CD4-positive, alpha-beta T cell treated with Interleukin-4 for 1 hour (primary cell): ENCODE measurements at regions not wholly inside any gene's neighbourhood (a gene's known extent, or its start where the extent isn't known, plus 50 kb on each side); places are given as distances from the start of the nearest gene placed in this dataset.

Experiments used
- DNase-seq, 2 donors: peaks; one replicate each; pipeline ENCODE4 v3.0.0-alpha.2; 2020 to 2022

DNA sequence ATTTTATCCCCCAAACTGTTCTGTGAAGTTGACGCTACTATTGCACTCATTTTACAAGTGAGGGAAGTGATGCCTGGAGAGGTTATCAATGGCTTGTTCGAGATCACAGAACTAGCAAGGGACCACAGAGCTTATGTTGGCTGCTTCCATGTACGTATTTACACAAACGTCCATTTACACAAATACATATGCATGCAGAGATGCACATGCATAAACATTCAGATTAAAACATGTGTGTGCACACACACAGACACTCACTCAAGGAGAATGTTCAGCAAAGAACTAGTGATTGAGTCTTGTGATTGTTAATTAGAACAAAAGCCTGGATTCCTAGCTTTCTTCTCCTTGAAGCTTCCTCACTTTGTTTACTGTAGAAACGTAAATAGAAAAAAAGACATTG, 321.5 kb upstream of the CHD6 start:
- DNase-seq = no peak

DNA sequence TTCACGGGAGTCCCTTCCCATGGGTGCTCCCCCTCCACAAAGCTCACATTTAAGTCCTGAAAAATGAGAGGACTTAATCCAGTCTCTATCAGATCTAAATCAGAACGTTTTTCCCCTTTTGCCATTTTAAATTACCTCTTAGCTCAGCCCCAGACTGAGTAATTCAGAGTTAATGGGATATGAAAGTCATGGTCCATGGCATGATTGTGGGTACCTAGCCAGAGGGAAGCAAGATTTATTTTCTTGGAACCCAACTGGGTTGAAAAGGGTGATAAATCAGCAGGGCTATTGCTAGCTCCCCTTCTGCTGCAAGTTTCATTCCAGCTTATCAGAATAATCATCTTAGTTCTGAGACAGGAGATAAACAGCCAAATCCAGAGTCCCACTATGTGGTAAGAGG, 320.2 kb upstream of the CHD6 start:
- no peak for DNase-seq

DNA sequence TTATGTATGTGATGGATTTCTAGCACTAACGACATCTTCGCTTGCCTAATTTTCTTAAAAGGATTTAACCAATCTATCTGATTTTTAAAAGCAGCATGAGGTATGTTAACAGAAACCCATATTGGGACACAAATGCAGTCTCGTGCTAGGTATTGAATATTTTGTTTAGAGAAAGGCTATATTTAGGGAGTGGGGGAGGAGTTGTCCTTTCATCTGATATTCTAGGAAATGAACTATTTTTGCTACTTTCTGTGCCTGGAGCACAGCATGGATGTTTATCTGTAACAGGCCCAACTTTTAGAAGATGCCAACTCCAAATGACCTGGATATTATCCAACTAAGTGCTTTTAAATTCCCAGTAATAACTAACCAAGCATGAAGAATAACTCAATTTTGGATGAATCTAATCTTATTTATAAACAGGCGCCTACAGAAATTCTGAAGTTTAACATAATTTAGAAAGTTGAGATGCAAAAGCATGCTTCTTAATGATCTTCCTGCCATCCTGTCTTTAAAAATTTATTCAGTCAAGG, 317.1 kb upstream of the CHD6 start:
- no peak for DNase-seq

DNA sequence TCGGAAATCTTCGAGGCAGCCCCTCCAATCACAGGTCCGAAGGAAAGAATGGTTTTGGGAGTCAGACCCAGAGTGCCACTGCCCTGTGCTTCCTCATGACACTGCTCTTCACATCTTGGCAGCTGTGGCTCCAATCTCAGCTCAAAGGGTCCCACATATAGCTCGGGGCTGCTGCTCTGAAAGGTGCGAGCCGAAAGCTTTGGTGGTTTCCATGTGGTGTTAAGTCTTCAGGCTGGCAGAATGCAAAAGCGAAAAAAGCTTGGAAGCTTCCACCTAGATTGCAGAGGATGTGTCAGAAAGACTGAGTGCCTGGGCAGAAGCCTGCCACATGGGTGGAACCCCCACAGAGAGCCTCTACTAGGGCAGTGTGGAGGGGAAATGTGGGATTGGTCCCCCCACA, 314.3 kb upstream of the CHD6 start:
- no peak for DNase-seq

DNA sequence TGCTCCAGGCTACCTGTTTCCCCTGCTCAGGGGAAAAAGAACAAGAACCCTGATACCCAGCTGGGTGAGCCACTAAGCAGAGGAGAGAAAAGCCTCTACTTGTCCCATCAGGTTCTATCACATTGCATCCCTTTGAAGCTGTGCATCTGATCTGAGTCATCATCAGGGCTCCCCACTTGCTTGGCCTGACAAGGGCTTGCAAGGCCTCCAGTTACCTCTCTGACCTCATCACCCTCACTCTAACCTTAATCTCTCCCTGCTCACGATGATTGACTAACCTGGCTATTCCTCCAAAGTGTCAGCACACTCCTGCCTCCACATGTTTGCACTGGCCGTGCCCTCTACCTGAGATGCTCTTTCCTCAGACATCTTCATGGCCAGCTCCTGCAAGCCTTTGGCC, 309.5 kb upstream of the CHD6 start:
- no peak for DNase-seq

DNA sequence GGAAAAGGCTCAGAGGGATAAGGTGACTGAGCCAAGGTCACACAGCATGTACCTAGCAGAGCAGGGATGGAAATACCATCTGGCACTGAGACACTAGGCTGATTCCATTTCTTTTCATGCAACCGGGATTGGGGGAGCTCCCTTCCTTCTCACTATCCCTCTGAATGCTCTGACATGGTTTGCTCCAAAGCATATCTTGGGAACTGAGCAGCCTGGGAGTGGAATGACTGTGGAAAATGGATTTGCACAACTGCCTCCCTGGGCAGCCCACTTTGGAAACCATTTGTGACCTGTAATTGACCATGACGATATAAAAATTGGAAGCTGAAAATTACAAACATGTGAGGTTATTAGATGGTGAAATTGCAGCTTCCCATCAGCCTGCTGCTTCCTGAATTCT, 309.0 kb upstream of the CHD6 start:
- DNase-seq = no peak

DNA sequence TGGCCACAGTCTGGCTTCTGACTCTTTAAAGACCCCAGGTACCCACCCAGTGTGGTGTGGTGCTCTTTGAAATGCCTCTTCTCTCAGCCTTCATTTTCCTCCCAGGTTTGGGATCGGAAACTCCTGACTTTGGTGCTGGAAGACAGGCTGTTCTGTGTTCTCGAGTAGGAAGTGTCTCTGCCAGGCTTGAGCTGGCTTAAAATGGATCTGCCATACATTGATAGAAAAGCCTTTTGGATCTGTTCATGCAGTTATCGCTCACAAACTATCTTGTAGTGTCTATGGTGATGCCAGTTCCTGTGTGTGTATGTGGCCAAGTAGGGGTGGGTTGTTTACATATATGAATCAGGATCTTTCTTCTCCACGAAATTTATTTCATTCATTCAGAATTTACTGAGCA, 307.3 kb upstream of the CHD6 start:
- DNase-seq = no peak

DNA sequence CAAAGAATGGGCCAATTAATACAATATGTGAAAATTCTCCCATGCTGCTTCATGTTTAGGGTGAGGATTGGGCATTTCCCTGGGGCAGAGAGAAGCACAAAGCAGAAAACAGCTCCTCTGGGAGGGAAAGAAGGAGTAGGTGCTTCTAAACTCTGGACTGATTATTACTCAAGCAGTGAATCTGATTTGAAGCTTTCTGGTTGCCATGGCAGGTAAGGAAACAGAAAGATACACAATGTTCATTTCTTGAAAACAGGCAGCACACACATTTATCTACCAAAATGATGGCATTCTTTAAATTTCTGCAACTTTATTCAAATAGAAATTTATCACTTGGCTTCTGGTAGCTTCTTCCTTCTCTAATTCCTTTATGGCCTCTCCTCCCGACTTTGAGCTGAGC, 305.4 kb upstream of the CHD6 start:
- DNase-seq = no peak

DNA sequence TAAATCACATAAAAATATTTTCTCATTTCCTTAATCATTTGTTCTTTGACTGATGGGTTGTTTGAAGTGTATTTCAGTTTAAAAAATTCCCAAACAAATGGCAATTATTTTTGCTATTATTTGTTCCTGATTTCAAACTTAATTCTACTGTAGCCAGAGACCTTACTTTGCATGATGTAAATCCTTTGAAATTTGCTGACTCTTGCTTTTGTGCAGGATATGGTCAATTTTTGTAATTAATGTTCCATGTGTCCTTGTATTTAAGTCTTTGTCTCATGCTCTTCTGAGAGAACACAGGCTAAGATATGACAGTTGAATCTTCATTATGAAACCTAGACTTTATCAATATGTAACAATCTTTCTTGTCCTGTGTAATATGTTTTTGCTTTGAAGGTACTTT, 295.0 kb upstream of the CHD6 start:
- DNase-seq = no peak

DNA sequence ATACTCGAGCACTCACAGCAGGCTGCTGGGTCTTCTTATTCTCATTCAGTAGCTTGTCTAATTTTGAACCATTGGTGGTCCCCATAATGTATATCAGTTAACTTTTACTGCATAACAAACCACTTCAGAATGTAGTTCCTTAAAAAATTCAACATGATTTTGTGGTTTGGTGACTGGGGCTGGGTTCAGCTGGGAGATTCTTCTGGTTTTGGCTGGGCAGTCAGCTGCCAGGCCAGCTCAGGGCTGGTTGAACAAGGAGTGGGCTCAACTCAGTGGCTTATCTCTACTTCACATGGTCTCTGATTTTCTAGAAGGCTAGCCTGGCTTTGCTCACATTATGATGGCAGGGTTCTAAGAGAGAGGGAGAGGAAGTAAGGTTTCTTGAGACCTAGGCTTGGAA, 292.4 kb upstream of the CHD6 start:
- DNase-seq = no peak

DNA sequence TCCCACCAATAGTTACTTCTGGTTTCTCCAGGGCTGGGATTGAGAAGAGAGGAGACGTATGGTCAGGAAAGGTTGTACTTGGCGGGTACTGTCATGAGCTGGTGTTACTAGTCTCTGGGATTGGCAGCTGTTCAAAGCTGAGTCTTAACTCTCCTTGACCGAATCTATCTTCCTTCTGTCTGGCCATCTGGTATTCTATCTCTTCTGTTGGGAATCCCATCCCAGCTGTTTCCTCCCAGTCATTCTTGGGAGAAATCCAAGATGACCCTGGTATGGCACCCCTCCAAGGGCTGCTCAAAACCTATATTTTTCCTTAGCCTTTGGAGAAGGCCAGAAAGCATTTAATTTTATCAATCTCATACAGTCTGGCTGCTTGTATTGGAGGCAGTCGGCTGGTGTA, 287.0 kb upstream of the CHD6 start:
- no peak for DNase-seq

DNA sequence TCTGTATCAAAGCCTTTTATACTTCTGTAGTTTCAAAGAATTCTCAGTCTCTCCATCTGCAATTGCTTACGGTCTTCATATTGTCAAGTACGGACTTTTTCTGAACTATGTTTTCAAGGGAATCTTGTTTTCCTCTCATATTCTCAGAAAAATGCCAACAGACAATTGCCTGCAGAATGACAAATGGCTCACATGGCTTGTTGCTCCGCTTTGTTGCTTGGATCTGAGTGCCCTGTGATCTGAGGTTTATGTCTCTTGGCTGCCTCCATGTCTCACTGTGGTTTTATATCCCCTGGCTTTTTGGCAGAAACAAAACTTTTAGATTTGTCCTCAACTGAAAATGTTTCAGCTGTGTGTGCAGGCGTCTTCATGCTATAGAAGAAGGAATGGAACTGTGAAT, 285.4 kb upstream of the CHD6 start:
- DNase-seq = no peak

DNA sequence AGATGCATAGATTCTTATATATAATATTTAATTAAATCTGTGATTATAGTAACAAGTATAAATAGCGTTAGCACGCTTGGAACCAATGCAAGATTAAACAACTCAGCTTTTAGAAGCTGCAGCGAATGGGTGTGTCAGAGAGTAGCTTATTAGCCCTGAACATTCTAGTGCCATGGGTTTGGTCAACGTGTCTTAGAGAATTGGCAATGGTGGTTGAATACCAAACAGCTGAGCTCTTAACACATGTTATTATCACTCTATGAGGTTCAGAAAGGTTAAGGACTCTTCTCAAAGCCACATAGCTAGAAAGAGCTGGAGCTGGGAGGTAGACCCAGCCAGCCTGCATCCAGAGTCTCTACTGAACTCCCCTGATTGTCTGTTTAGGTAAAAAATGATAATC, 284.2 kb upstream of the CHD6 start:
- DNase-seq = no peak

DNA sequence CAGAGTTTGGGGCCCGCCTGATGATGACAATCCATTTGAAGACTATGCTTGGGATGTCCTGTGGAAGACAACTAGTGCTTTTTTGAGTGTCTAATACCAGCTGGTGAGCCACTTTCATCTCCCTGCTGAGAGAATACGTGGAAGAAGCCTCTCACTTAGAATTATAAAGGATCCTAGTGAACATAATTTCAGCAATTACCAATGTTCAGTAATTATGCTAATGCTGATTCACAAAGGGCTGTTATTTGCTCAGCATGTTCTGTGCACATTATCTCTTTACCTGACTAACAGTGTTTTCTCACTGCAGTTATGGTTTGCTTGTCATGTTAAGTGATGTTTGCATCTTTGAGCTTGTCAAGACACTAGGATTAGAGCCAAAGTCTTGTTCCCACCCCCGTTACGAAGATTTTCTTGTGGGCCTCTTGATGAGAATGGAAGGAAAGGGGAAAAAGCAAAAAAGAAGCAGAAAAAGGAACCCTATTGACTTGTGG, 282.1 kb upstream of the CHD6 start:
- no peak for DNase-seq

DNA sequence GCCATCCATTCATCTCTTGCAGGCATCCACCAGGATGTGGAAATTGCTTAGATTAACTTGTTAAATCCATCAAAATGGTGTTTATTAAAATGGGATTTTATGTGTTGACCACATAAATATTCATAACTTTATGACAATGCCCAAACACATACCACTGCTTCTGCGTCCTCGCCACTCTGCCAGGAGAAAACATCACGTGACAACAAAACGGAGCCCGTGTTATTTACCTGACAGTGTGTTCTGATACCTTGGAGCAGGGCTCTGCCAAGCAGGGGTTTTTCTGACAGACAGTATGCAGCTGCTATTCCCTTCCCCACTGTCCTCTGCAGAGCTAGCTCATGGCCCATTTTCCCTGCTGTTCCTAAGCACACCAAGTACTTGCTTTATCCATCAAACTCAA, 279.5 kb upstream of the CHD6 start:
- no peak for DNase-seq

DNA sequence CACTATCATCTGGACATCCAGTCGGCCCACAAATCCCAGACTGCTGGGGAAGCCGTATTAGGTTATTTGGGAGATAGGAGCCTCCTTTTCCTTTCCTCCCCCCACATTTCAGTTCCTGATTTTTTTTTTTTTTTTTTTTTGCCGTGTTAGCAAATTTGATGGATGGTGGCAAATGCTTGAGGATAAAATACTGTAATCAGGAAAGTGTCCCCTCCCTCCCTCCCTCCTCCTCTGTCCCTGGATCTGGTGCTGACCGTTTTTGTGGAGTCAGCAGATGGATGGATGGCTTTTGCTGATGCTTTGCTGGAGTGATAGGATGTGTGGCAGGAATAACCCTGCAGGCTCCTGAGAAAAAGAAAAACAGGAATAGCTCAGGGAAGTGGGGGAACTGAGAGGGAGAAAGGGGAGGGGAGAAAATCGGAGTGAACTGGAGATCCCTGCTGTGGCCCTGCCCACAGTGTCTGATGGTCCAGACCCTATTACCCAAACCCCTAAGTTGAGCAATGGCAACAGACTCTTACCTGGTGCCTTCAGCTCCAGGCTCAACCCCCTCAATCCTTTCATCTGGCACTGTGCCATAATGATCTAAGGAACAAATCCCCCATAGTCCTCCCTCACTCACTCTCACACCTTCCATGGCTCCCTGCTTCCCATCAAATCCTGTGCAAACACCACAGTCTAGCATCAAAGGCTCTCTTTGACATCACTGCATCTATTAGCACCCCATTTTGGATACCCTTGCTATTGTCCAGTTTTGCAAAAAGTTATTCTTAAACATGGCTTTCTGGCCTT, 277.3 kb upstream of the CHD6 start:
- no peak for DNase-seq

DNA sequence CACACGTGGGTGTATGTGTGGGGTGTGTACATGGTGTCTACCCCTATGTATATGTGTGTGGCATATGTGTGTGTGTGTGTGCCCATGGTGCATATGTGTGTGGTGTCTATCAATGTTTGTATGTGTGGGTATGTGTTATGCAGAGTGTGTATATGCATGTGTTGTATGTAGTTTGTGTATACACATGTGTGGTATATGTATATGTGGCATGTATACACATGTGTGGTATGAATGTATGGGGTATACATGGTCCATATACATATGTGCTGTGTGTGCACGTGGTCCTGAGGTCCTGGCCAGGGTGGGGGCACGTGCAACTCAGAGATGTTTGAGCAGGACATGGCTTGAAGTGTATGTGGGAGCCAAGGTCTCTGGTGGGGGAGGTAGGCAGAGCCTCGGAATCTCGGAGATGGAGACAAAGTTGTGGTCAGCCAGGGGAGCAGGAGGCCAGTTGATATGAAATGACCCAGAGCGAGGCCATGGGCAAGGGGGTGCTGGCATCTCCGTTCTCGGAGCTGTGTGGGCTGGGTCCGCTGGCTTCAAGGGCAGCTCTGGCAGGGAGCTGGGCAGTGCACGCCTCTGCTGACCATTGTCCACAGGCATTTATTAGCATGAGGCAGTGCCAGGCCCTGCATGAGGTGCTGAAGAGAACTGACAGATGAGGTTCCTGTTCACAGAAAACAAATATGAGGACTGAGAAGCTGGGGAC, 276.2 kb upstream of the CHD6 start:
- DNase-seq = no peak

DNA sequence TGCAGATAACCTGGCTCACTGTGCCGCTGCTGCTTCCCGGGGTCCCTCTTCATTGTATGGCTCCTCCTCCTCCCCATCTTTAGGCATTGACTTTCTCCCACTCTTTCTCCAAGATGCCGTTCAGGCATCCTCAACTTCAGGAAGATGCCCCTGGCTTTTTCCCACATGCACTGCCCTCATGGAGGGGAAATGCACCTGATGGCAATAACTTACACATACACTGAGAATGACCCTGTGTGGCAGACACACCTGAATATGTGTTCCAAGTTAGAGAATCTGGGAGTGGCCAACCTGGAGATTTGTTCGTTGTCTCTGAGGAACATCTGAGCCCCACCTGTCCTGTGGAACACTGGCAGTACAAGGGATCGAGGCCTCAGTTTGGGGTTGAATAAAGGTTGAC, 273.9 kb upstream of the CHD6 start:
- no peak for DNase-seq

DNA sequence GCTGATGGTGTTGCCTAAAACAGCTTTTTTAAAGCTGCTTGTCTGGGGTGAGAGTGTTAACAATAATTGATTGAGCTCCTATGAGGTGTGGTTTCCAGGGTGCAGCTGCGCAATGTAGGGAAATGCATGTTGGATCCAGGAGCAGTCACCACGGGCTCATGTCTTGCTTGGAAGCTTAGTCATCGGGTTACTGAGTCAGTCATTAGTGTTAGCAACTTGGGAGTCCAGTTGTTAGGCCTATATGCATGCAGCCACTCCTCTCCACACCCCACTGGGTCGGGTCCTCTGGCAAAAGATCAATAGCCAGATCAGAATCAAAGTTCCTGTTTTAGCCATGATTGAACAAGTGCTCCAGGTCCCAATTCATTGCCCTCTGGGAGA, 271.7 kb upstream of the CHD6 start:
- DNase-seq = no peak

DNA sequence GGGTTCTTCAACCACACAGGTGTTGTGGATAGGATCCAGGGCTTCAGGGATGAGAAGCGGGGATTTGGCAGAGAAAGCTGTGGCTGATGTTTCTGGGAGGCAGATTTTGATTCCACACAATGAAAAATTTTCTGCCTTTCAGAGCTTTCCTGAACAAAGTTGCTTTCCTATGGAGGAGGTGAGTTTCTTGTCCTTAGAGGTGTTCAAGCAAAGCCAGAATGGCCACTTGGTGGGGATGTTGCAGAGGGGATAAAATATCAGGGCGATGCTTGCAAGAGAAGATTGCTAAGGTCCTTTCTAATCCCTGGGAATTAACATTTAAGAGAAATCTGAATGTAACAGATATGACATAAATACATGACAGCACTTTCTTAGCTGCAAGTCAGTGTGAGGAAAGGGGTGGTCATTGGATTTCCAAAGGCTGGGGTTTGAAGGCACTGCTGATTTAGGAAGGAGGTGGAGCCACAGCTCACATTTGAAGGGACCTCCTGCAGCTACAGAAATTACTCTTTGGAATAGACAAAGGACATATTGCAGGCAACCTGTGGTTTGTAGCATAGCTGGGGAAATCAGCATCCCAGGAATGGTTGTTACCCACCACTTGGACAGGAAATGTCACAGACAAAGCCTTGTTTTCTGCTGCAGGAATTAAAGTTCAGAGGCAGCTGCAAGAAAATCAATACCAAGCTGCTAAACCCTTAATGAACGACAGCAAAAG, 271.1 kb upstream of the CHD6 start:
- DNase-seq = no peak

DNA sequence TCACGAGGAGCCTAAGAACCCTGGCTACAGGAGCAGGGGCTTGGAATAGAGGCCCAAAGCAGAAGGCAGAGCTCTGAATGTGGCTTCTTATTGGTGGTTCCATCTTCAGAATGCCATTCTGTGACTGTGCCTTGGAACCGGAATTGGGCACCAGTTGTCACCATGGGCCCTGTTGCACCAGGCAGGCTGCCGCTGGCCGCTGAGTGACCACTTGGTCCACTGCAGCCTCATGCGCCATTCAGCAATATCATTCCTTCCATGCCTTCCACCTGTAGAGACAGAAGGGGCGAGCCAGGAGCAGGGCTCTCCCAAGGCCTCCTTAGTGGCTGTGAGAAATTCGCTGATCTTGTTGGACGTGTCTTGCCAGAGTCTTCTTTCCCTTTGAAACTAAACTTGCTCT, 270.3 kb upstream of the CHD6 start:
- DNase-seq = no peak

DNA sequence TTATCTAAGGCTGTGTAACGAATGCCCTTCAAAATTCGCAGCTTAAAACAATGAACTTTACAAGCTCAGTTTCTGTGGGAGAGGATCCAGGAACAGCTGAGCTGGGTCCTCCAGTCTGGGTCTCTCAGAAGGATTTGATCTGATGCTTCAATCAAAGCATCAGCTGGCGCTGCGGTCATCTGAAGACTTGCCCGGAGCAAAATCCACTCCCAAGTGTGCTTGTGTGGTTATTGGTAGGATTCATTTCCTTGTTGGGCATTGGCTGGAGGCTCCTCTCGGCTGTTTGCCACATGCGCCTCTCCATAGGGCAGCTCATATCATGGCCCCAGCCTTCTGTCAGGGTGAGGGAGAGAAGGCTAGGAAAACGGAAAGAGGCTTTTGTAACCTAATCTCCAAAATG, 269.3 kb upstream of the CHD6 start:
- no peak for DNase-seq

DNA sequence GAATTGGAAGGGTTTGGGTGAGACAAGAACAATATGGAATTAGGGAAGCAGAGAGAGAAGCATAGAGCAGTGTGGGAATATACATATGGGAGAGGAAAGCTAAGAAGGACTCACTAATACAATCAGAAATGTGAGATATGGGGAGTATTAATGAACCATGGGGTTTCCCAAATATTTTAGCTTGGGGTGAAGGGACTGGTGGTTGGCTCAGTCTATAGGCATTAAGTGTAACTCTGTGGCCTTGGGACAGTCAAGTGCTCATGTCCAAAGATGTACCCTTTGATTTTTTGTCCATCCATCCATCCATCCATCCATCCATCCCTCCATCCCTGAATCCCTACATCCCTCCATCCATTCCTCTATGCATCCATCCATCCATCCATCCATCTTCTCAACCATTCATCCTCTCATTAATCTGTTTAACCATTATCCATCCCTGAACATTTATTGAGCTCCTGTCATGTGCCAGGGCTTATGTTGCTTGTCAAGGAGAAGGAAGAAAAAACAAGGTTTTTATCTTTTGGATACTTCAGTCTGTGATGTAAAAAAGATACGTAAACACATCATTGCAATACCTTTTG, 263.4 kb upstream of the CHD6 start:
- DNase-seq = no peak
